ENCODE measurements at regions not wholly inside any gene's neighbourhood (a gene's known extent, or its start where the extent isn't known, plus 50 kb on each side); places are given as distances from the start of the nearest gene placed in this dataset.
"Not testable (repeated sequence)": the region's sequence is repeated elsewhere in the genome, so short reads cannot be mapped to it uniquely, and the experiment has no call there.

DNA sequence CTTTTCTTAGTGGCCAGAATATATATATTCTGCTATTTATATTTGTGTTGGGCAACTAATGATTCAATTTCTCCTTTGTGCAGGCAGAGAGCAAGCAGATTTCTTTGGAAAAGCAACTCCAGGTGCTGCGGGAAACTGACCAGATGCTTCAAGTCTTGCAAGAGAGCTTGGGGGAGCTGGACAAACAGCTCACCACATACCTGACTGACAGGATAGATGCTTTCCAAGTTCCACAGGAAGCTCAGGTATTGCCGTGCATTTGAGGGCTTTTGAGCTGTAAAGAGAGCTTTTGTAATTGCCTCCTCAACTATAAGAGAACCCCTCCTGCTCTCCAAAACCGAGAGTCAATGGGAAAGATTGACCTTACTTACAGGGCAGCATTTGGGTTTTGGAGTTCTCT lies 203.5 kb downstream of the UTRN start:
- H3K36me3 ChIP-seq, result no peaks in the 10 kb centered on the region
- TF ChIP-seq, protein P1, sequence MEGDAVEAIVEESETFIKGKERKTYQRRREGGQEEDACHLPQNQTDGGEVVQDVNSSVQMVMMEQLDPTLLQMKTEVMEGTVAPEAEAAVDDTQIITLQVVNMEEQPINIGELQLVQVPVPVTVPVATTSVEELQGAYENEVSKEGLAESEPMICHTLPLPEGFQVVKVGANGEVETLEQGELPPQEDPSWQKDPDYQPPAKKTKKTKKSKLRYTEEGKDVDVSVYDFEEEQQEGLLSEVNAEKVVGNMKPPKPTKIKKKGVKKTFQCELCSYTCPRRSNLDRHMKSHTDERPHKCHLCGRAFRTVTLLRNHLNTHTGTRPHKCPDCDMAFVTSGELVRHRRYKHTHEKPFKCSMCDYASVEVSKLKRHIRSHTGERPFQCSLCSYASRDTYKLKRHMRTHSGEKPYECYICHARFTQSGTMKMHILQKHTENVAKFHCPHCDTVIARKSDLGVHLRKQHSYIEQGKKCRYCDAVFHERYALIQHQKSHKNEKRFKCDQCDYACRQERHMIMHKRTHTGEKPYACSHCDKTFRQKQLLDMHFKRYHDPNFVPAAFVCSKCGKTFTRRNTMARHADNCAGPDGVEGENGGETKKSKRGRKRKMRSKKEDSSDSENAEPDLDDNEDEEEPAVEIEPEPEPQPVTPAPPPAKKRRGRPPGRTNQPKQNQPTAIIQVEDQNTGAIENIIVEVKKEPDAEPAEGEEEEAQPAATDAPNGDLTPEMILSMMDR (IDR thresholded peaks at IDR 0.05), result no peak
- H3K4me3 ChIP-seq, result no peak overlapping the region
- H3K9ac ChIP-seq (ENCODE audit: low read depth in 2 of 2, low read length in 2 of 2), result no peak overlapping the region
- no peaks in the 10 kb centered on the region for H3K27me3 ChIP-seq
- no peaks in the 10 kb centered on the region for H3K4me1 ChIP-seq
- intact Hi-C loops (cut with DNase I), result no loop called here
- H3K27ac ChIP-seq, result no peak overlapping the region
- DNase-seq, result no peak
- no peaks in the 10 kb centered on the region for H3K9me3 ChIP-seq

- no peak for DNase-seq
- intact Hi-C loops (cut with DNase I), result no loop called here
- H3K4me1 ChIP-seq, result no peaks in the 10 kb centered on the region
- no peaks in the 10 kb centered on the region for H3K36me3 ChIP-seq
- no peak overlapping the region for H3K27ac ChIP-seq
- no peak overlapping the region for H3K9ac ChIP-seq (ENCODE audit: low read depth in 2 of 2, low read length in 2 of 2)
- TF ChIP-seq, protein P1 (IDR thresholded peaks at IDR 0.05), result no peak
- no peaks in the 10 kb centered on the region for H3K9me3 ChIP-seq
- no peaks in the 10 kb centered on the region for H3K27me3 ChIP-seq
- no peak overlapping the region for H3K4me3 ChIP-seq
Measured at GRCh38 chr6:144493035-144493910, 208.1 kb downstream of the UTRN start.

DNA sequence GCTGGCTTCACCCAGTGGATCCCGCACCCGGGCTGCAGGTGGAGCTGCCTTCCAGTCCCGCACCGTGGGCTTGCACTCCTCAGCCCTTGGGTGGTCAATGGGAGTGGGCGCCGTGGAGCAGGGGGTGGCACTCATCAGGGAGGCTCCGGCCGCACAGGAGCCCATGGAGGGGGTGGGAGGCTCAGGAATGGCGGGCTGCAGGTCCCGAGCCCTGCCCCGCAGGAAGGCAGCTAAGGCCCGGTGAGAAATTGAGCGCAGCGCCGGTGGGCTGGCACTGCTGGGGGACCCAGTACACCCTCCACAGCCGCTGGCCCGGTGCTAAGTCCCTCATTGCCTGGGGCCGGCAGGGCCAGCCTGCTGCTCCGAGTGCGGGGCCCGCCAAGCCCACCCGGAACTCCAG lies 209.9 kb downstream of the UTRN start:
- H3K4me1 ChIP-seq; intact Hi-C loops (cut with DNase I); H3K4me3 ChIP-seq; H3K9ac ChIP-seq (ENCODE audit: low read depth in 2 of 2, low read length in 2 of 2); DNase-seq; H3K27ac ChIP-seq; H3K27me3 ChIP-seq; H3K36me3 ChIP-seq; H3K9me3 ChIP-seq: not testable (repeated sequence)

DNA sequence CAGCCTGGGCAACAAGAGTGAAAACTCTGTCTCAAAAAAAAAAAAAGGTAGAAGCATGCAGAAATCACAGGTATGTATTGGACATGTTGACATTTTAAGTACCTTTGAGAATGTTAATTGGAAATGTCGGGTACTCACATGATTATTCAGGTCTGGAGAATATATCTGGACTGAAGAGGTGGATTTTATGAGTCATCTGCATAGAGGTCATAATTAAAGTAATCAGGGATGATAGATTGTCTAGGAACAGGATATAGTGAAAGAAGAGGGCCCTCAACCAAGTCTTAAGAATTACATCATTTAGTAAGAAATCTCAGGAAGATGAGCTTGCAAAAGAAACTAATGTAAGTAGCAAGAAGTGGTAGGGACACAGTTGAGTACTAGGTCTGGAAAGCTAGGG lies 212.5 kb downstream of the UTRN start:
- Histone ChIP-seq H3K36me3 (no peaks in the 10 kb centered on the region), H3K9ac (ENCODE audit: low read depth in 2 of 2, low read length in 2 of 2) (no peak overlapping the region), H3K9me3 (no peaks in the 10 kb centered on the region), H3K4me1 (no peaks in the 10 kb centered on the region), H3K4me3 (no peak overlapping the region), H3K27ac (no peak overlapping the region), H3K27me3 (no peaks in the 10 kb centered on the region)
- TF ChIP-seq, protein P1 (IDR thresholded peaks at IDR 0.05), result no peak
- no peak for DNase-seq
- intact Hi-C loops (cut with DNase I), result no loop called here

- no peak for DNase-seq
- no peak overlapping the region for H3K9ac ChIP-seq (ENCODE audit: low read depth in 2 of 2, low read length in 2 of 2)
- H3K4me1 ChIP-seq, result no peaks in the 10 kb centered on the region
- TF ChIP-seq, protein P1 (IDR thresholded peaks at IDR 0.05), result no peak
- no peaks in the 10 kb centered on the region for H3K9me3 ChIP-seq
- no peaks in the 10 kb centered on the region for H3K27me3 ChIP-seq
- no peak overlapping the region for H3K4me3 ChIP-seq
- intact Hi-C loops (cut with DNase I), result no loop called here
- H3K36me3 ChIP-seq, result no peaks in the 10 kb centered on the region
- H3K27ac ChIP-seq, result no peak overlapping the region
Measured at GRCh38 chr6:144500892-144501291, 215.8 kb downstream of the UTRN start.

DNA sequence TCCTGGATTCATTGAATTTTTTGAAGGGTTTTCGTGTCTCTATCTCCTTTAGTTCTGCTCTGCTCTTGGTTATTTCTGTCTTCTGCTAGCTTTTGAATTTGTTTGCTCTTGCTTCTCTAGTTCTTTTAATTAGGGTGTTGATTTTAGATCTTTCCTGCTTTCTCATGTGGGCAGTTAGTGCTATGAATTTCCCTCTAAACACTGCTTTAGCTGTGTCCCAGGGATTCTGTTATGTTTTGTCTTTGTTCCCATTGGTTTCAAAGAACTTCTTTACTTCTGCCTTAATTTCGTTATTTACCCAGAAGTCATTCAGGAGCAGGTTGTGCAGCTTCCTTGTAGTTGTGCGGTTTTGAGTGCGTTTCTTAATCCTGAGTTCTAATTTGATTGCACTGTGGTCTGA lies 220.1 kb downstream of the UTRN start:
- H3K9me3 ChIP-seq; H3K4me1 ChIP-seq; H3K27me3 ChIP-seq; H3K9ac ChIP-seq (ENCODE audit: low read depth in 2 of 2, low read length in 2 of 2); H3K27ac ChIP-seq; DNase-seq; intact Hi-C loops (cut with DNase I); H3K36me3 ChIP-seq; H3K4me3 ChIP-seq: not testable (repeated sequence)

GRCh38 chr6:144506051-144506450 lies 220.9 kb downstream of the UTRN start:
- H3K4me3 ChIP-seq; H3K27me3 ChIP-seq; DNase-seq; H3K27ac ChIP-seq; H3K9me3 ChIP-seq; H3K9ac ChIP-seq (ENCODE audit: low read depth in 2 of 2, low read length in 2 of 2); H3K4me1 ChIP-seq; H3K36me3 ChIP-seq; intact Hi-C loops (cut with DNase I): not testable (repeated sequence)

DNA sequence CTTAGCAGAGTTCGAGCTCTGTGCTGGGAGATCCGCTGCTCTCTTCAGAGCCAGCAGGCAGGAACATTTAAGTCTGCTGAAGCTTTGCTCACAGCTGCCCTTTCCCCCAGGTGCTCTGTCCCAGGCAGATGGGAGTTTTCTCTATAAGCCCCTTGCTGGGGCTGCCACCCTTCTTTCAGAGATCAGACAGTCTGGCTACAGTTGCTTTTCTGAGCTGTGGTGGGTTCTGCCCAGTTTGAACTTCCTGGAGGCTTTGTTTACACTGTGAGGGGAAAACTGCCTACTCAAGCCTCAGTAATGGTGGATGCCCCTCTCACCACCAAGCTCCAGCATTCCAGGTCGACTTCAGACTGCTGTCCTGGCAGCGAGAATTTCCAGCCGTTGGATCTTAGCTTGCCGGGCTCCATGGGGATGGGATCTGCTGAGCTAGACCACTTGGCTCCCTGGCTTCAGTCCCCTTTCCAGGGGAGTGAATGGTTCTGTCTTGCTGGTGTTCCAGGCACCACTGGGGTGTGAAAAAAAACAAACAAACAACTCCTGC lies 222.7 kb downstream of the UTRN start:
- H3K27me3 ChIP-seq; H3K36me3 ChIP-seq; DNase-seq; H3K9me3 ChIP-seq; H3K4me1 ChIP-seq; intact Hi-C loops (cut with DNase I); H3K9ac ChIP-seq (ENCODE audit: low read depth in 2 of 2, low read length in 2 of 2); H3K4me3 ChIP-seq; H3K27ac ChIP-seq: not testable (repeated sequence)
